H9 (cell line): ENCODE measurements at regions not wholly inside any gene's neighbourhood (a gene's known extent, or its start where the extent isn't known, plus 50 kb on each side); places are given as distances from the start of the nearest gene placed in this dataset.

Source experiments
- DNase-seq: peaks from one replicate; pipeline ENCODE4 v3.0.0-alpha.2; 2017
- H2AFZ ChIP-seq: one replicate; pipeline ENCODE4 v1.6.1; 2013; ENCODE audit warnings: mild to moderate bottlenecking, low read length, control low read depth, moderate library complexity
- H2AK5ac ChIP-seq: 2 replicates; pipeline ENCODE4 v1.6.1; 2013; ENCODE audit warnings: low read length, control low read depth, mixed read lengths; ENCODE audit not compliant: insufficient read length
- H2BK120ac ChIP-seq: one replicate; pipeline ENCODE4 v1.6.1; 2013; ENCODE audit warnings: low read depth, mild to moderate bottlenecking, low read length, control low read depth, inconsistent platforms; ENCODE audit not compliant: poor library complexity, severe bottlenecking
- H2BK12ac ChIP-seq: 2 replicates; pipeline ENCODE4 v1.6.1; 2013; ENCODE audit warnings: low read length, control low read depth, mixed read lengths, low read depth; ENCODE audit not compliant: insufficient read length
- H2BK15ac ChIP-seq: 2 replicates; pipeline ENCODE4 v1.6.1; 2013; ENCODE audit warnings: low read depth, low read length, control low read depth
- H2BK20ac ChIP-seq: one replicate; pipeline ENCODE4 v1.6.1; 2013; ENCODE audit warnings: low read depth, mild to moderate bottlenecking, low read length, control low read depth, inconsistent platforms; ENCODE audit not compliant: poor library complexity, severe bottlenecking
- H2BK5ac ChIP-seq: 2 replicates; pipeline ENCODE4 v1.6.1; 2013; ENCODE audit warnings: low read length, control low read depth, mixed read lengths; ENCODE audit not compliant: insufficient read length
- H3K14ac ChIP-seq: 2 replicates; pipeline ENCODE4 v1.6.1; 2013; ENCODE audit warnings: low read length, control low read depth; ENCODE audit not compliant: insufficient read depth
- H3K18ac ChIP-seq: 2 replicates; pipeline ENCODE4 v1.6.1; 2013; ENCODE audit warnings: low read depth, mild to moderate bottlenecking, mixed read lengths, low read length, control low read depth; ENCODE audit not compliant: insufficient read length
- H3K23ac ChIP-seq: 2 replicates; pipeline ENCODE4 v1.6.1; 2013; ENCODE audit warnings: low read length, control low read depth, mixed read lengths, low read depth; ENCODE audit not compliant: insufficient read length
- H3K23me2 ChIP-seq: 2 replicates; pipeline ENCODE4 v1.6.1; 2013; ENCODE audit warnings: low read depth, mild to moderate bottlenecking, mixed read lengths, low read length, control low read depth; ENCODE audit not compliant: insufficient read length, poor library complexity, severe bottlenecking
- H3K27ac ChIP-seq: 2 replicates; pipeline ENCODE4 v1.5.1; 2013; ENCODE audit warnings: low read length, control low read depth, mixed read lengths, low read depth; ENCODE audit not compliant: insufficient read length
- H3K27me3 ChIP-seq: 2 replicates; pipeline ENCODE4 v1.6.1; 2013; ENCODE audit warnings: low read length, control low read depth, inconsistent platforms; ENCODE audit not compliant: insufficient read depth
- H3K4ac ChIP-seq: 2 replicates; pipeline ENCODE4 v1.6.1; 2013; ENCODE audit warnings: low read depth, mild to moderate bottlenecking, control low read depth, inconsistent platforms, low read length, moderate library complexity
- H3K4me1 ChIP-seq: 2 replicates; pipeline ENCODE4 v1.6.1; 2013; ENCODE audit warnings: low read length, control low read depth, inconsistent platforms; ENCODE audit not compliant: insufficient read depth
- H3K4me2 ChIP-seq: 2 replicates; pipeline ENCODE4 v1.6.1; 2013; ENCODE audit warnings: low read length, control low read depth, mixed read lengths; ENCODE audit not compliant: insufficient read length, insufficient read depth
- H3K56ac ChIP-seq: 2 replicates; pipeline ENCODE4 v1.6.1; 2013; ENCODE audit warnings: low read depth, mild to moderate bottlenecking, mixed read lengths, low read length, control low read depth; ENCODE audit not compliant: insufficient read length
- H3K79me1 ChIP-seq: 2 replicates; pipeline ENCODE4 v1.6.1; 2013; ENCODE audit warnings: low read depth, mild to moderate bottlenecking, moderate library complexity, low read length, control low read depth, inconsistent platforms; ENCODE audit not compliant: insufficient read depth, poor library complexity, severe bottlenecking
- H3K79me2 ChIP-seq: 2 replicates; pipeline ENCODE4 v1.6.1; 2013; ENCODE audit warnings: low read length, control low read depth, inconsistent platforms; ENCODE audit not compliant: insufficient read depth
- H3K9ac ChIP-seq: 2 replicates; pipeline ENCODE4 v1.6.1; 2013; ENCODE audit warnings: low read length, control low read depth, mixed read lengths; ENCODE audit not compliant: insufficient read length; ENCODE audit errors: extremely low read depth
- H3K9me3 ChIP-seq: one replicate; pipeline ENCODE4 v1.6.1; 2013; ENCODE audit warnings: low read depth, low read length, inconsistent platforms; ENCODE audit not compliant: control insufficient read depth
- H3T11ph ChIP-seq: one replicate; pipeline ENCODE4 v1.6.1; 2013; ENCODE audit warnings: mild to moderate bottlenecking, low read length, control low read depth, inconsistent platforms
- H4K20me1 ChIP-seq: one replicate; pipeline ENCODE4 v1.6.1; 2013; ENCODE audit not compliant: control insufficient read depth, insufficient read length, insufficient read depth
- H4K5ac ChIP-seq: 2 replicates; pipeline ENCODE4 v1.6.1; 2013; ENCODE audit warnings: low read depth, mild to moderate bottlenecking, mixed read lengths, low read length, control low read depth; ENCODE audit not compliant: insufficient read length
- H4K8ac ChIP-seq: replicated peaks from 2 replicates; pipeline ENCODE4 v1.6.1; 2013; ENCODE audit warnings: low read length, control low read depth, mixed read lengths, low read depth; ENCODE audit not compliant: insufficient read length
- H4K91ac ChIP-seq: 2 replicates; pipeline ENCODE4 v1.6.1; 2013; ENCODE audit warnings: low read depth, mild to moderate bottlenecking, moderate library complexity, mixed read lengths, low read length, control low read depth; ENCODE audit not compliant: insufficient read length
- H3K27ac Mint-ChIP-seq, 3 experiments: 2 replicates in 2 of 3; 3 replicates in 1 of 3; pipeline ENCODE4 v1.8.0; 2020 to 2021; ENCODE audit warnings: mixed read lengths in 3 of 3, mild to moderate bottlenecking in 1 of 3, moderate library complexity in 1 of 3
- H3K27me3 Mint-ChIP-seq: 2 replicates; pipeline ENCODE4 v1.8.0; 2021; ENCODE audit warnings: low read depth, mild to moderate bottlenecking, moderate library complexity, mixed read lengths
- H3K36me3 Mint-ChIP-seq, 3 experiments: 2 replicates in 2 of 3; 3 replicates in 1 of 3; pipeline ENCODE4 v1.8.0; 2020 to 2021; ENCODE audit warnings: low read depth in 3 of 3, mixed read lengths in 3 of 3; ENCODE audit not compliant: insufficient read depth in 1 of 3
- H3K4me1 Mint-ChIP-seq, 2 experiments: 2 replicates each; pipeline ENCODE4 v1.8.0; 2020; ENCODE audit warnings: mixed read lengths in 2 of 2
- H3K4me3 Mint-ChIP-seq, 2 experiments: 2 replicates in 1 of 2; 3 replicates in 1 of 2; pipeline ENCODE4 v1.8.0; 2020 to 2021; ENCODE audit warnings: mild to moderate bottlenecking in 2 of 2, mixed read lengths in 2 of 2, moderate library complexity in 1 of 2
- H3K9me3 Mint-ChIP-seq, 2 experiments: 2 replicates in 1 of 2; 3 replicates in 1 of 2; pipeline ENCODE4 v1.8.0; 2020; ENCODE audit warnings: mild to moderate bottlenecking in 2 of 2, mixed read lengths in 2 of 2, moderate library complexity in 1 of 2
- CTCF ChIP-seq: fragments of 200-600 bp; sonication (generic); conservative IDR thresholded peaks from 3 replicates; pipeline ENCODE4 v1.8.0; 2021; ENCODE audit warnings: antibody characterized with exemption, mild to moderate bottlenecking
- WGBS: extraction: QIAGEN DNeasy Blood & Tissue Kit; methylation state at CpG from one replicate; pipeline ENCODE4 v1.1.7; 2013; ENCODE audit warnings: missing lambda C conversion rate, low lambda C conversion rate, mixed read lengths; ENCODE audit not compliant: insufficient read length; ENCODE audit errors: extremely low coverage; 5-methylcytosine and 5-hydroxymethylcytosine counted together

GRCh38 chr9:90966031-90966290, 164.3 kb downstream of the SYK start:
- no peaks in the 10 kb centered on the region for H3K23me2 ChIP-seq
- no peak overlapping the region for H3K4me3 Mint-ChIP-seq
- H2AFZ ChIP-seq: no peak overlapping the region
- H3K23ac ChIP-seq: no peak overlapping the region
- H4K8ac ChIP-seq: no peak overlapping the region
- H2BK15ac ChIP-seq: no peak overlapping the region
- H2BK5ac ChIP-seq: no peak overlapping the region
- no peak overlapping the region for H3T11ph ChIP-seq
- H3K36me3 Mint-ChIP-seq: no peaks in the 10 kb centered on the region
- H4K91ac ChIP-seq: no peak overlapping the region
- H3K9me3 Mint-ChIP-seq: no peaks in the 10 kb centered on the region
- peaks cover 39 to 54% of the 10 kb centered on the region in 2 experiments for H3K4me1 Mint-ChIP-seq
- H3K27ac Mint-ChIP-seq: no peak overlapping the region
- TF ChIP-seq CTCF: no peak
- no peak overlapping the region for H4K5ac ChIP-seq
- no peaks in the 10 kb centered on the region for H3K9me3 ChIP-seq
- H3K9ac ChIP-seq: no peak overlapping the region
- H3K14ac ChIP-seq: no peak overlapping the region
- H3K18ac ChIP-seq: no peak overlapping the region
- no peak overlapping the region for H2BK20ac ChIP-seq
- no peak overlapping the region for H2BK120ac ChIP-seq
- H3K27me3 Mint-ChIP-seq: peaks cover 6% of the 10 kb centered on the region; the same call in 1 of the 2 replicates
- no peaks in the 10 kb centered on the region for H3K27me3 ChIP-seq
- no peaks in the 10 kb centered on the region for H4K20me1 ChIP-seq
- no peak overlapping the region for H3K4me2 ChIP-seq
- H3K79me1 ChIP-seq: no peaks in the 10 kb centered on the region
- no peak overlapping the region for H3K4ac ChIP-seq
- no peak overlapping the region for H3K27ac ChIP-seq
- DNase-seq: no peak
- no CpG with 5 or more reads among the region's 2 CpGs for whole genome bisulfite sequencing
- no peak overlapping the region for H3K56ac ChIP-seq
- H3K79me2 ChIP-seq: no peaks in the 10 kb centered on the region
- H2AK5ac ChIP-seq: no peak overlapping the region
- no peak overlapping the region for H2BK12ac ChIP-seq
- peaks cover 7% of the 10 kb centered on the region; the same call in 1 of the 2 replicates for H3K4me1 ChIP-seq
